PC-3 (cell line): ENCODE measurements at regions not wholly inside any gene's neighbourhood (a gene's known extent, or its start where the extent isn't known, plus 50 kb on each side); places are given as distances from the start of the nearest gene placed in this dataset.

Experiments used
- CTCF ChIP-seq: fragments of 300-600 bp; sonication (generic); conservative IDR thresholded peaks from 2 replicates; pipeline ENCODE4 v1.5.1; 2017; ENCODE audit warnings: antibody characterized with exemption, low read depth, mild to moderate bottlenecking, low read length
- EZH2 ChIP-seq: fragments of 300-600 bp; sonication (generic); IDR thresholded peaks from one replicate; pipeline ENCODE4 v1.6.1; 2017; ENCODE audit warnings: antibody characterized with exemption, mild to moderate bottlenecking, low read length; ENCODE audit not compliant: unreplicated experiment

- no peak for TF ChIP-seq CTCF
- no peak for TF ChIP-seq EZH2
These were observed 369.8 kb upstream of the SMIM30 start for GRCh38 chr7:113487925-113488731.
